Stomach (tissue), 4 donors: ENCODE measurements at regions not wholly inside any gene's neighbourhood (a gene's known extent, or its start where the extent isn't known, plus 50 kb on each side); places are given as distances from the start of the nearest gene placed in this dataset.

Experiments
- POLR2A ChIP-seq, 4 donors: fragments of 450-650 bp; IDR thresholded peaks; one replicate each; pipeline ENCODE4 v1.6.1; 2016; ENCODE audit warnings: antibody characterized with exemption in 4 of 4, control low read depth in 2 of 4, mild to moderate bottlenecking in 1 of 4, moderate library complexity in 1 of 4
- TF ChIP-seq, protein P1 (sequence below), 7 experiments: fragments of 450-650 bp in 4 of 7; fragments of 200-600 bp in 3 of 7; sonication (generic) in 3 of 7; IDR thresholded peaks; one replicate each; pipeline ENCODE4 v1.5.1; 2016 to 2019; ENCODE audit warnings: antibody characterized with exemption in 7 of 7, control low read depth in 2 of 7, mild to moderate bottlenecking in 1 of 7

DNA sequence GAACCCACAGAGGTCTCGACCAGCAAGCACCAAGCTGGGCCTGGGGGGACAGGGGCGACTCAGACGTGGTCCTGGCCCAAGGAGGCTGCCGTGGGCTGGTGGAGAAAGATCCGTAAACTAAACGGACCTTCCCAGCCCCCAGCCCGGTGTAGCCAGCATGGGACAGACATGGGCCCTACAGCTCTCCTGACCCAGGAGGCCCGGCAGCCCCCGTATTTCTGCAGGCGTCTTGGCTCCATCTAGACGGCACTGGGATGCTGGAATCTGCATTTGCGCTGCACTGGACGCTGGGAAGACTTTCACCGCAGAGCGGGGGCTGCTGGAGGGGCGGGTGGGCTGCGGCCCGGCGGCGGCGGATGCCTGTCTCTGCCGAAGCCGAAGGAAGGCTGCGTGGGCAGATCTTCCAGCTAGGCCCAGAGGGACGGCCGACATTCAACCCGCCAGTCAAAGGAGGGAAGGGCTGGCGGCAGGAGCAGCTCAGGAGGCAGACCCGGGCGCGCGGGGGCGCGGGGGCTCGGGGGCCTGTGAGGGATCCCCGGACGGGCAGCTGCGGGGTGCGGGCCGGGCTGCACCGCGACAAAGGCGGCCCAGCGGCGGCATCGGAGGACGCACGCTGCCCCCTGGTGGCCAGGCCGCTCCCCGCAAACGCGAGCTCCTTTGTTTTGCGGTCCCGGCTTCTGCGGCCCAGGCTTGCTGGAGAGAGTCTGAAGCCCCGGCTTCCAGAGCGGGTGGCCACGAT is 266.2 kb downstream of the NSG2 start:
- no peak for TF ChIP-seq POLR2A (IDR thresholded peaks at IDR 0.05)
- TF ChIP-seq, protein P1, sequence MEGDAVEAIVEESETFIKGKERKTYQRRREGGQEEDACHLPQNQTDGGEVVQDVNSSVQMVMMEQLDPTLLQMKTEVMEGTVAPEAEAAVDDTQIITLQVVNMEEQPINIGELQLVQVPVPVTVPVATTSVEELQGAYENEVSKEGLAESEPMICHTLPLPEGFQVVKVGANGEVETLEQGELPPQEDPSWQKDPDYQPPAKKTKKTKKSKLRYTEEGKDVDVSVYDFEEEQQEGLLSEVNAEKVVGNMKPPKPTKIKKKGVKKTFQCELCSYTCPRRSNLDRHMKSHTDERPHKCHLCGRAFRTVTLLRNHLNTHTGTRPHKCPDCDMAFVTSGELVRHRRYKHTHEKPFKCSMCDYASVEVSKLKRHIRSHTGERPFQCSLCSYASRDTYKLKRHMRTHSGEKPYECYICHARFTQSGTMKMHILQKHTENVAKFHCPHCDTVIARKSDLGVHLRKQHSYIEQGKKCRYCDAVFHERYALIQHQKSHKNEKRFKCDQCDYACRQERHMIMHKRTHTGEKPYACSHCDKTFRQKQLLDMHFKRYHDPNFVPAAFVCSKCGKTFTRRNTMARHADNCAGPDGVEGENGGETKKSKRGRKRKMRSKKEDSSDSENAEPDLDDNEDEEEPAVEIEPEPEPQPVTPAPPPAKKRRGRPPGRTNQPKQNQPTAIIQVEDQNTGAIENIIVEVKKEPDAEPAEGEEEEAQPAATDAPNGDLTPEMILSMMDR (IDR thresholded peaks at IDR 0.05), result peak in 4 of 7 experiments; percentile 59 to 94 (median 78)
